Activated CD4-positive, alpha-beta T cell treated with anti-CD3 and anti-CD28 coated beads, Interleukin-2, amount 10 ng/mL, durations not matched to agents 7 days and 5 days (primary cell): ENCODE measurements at regions not wholly inside any gene's neighbourhood (a gene's known extent, or its start where the extent isn't known, plus 50 kb on each side); places are given as distances from the start of the nearest gene placed in this dataset.
A peak's percentile ranks its signal among the peaks of the same experiment; 100 is the strongest.
"Not testable (repeated sequence)": the region's sequence is repeated elsewhere in the genome, so short reads cannot be mapped to it uniquely, and the experiment has no call there.

Source experiments
- CTCF ChIA-PET: fragments of 350-600 bp; sonication (Branson Sonifier 250); formaldehyde crosslinking; loops from one replicate; lab custom pipeline; 2021; ENCODE audit warnings: antibody characterized with exemption; lab: Charles Lee
- POLR2A ChIA-PET: fragments of 350-600 bp; sonication (Branson Sonifier 250); formaldehyde crosslinking; loops from one replicate; lab custom pipeline; 2021; ENCODE audit warnings: antibody characterized with exemption; lab: Charles Lee
- DNase-seq: peaks from one replicate; pipeline ENCODE4 v3.0.0-alpha.2; 2020
- H3K27ac Mint-ChIP-seq: one replicate; pipeline ENCODE4 v1.8.0; 2021; ENCODE audit warnings: mild to moderate bottlenecking, moderate library complexity, mixed read lengths
- H3K27me3 Mint-ChIP-seq: one replicate; pipeline ENCODE4 v1.8.0; 2021; ENCODE audit warnings: mixed read lengths
- H3K36me3 Mint-ChIP-seq: one replicate; pipeline ENCODE4 v1.8.0; 2021; ENCODE audit warnings: low read depth, mixed read lengths
- H3K4me1 Mint-ChIP-seq: one replicate; pipeline ENCODE4 v1.8.0; 2021; ENCODE audit warnings: mixed read lengths
- H3K4me3 Mint-ChIP-seq: one replicate; pipeline ENCODE4 v1.8.0; 2021; ENCODE audit warnings: mild to moderate bottlenecking, moderate library complexity, mixed read lengths
- H3K9me3 Mint-ChIP-seq: one replicate; pipeline ENCODE4 v1.8.0; 2021; ENCODE audit warnings: mixed read lengths

DNA sequence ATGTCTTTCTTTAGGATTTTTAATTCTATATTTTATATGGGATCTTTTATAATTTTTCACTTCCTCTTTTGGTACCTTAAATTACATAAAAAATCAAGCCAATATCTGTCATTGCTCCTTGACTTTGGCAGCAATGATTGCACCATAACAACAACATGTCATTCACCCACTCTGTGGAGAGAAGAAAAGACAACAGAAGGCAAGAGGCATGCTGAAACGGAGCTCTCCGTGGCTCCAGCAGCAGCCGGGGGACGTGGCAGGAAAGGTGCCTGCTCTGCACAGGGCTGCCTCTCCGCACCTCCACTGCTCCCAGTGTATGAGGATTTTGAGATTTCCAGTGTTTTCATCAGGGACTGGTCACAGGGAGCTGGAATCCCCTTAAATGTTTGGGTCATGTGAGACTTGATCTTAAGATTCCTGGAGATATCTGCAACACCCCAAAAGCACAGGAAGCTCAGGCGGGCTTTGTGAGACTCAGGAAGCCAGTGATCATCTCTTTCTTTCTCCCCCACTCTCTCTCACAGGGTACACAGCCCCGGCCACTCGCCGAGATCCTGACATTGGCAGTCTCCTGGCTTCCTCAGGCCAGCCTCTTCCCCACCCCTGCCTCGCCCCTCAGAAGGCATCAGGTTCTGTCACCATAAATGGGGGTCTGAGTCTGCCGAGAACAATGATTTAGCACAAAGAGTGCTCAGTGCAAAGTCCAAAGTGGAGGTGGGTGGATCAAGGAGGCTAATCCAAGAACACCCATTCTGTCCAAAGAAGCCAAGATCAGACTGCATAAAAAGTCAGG lies 74.6 kb downstream of the ACTL7B start:
- no peak overlapping the region for H3K27ac Mint-ChIP-seq
- H3K36me3 Mint-ChIP-seq: no peaks in the 10 kb centered on the region
- no peak for DNase-seq
- POLR2A ChIA-PET: no interaction called here
- no peaks in the 10 kb centered on the region for H3K9me3 Mint-ChIP-seq
- peaks cover 7% of the 10 kb centered on the region for H3K27me3 Mint-ChIP-seq
- peaks cover 3% of the 10 kb centered on the region for H3K4me1 Mint-ChIP-seq
- CTCF ChIA-PET: interaction anchor here (0.6 to 0.8 kb wide), 2 partner anchors 17 to 900 kb away, joined by 3 read pairs; no protein-coding TSS in a partner anchor
- H3K4me3 Mint-ChIP-seq: no peak overlapping the region

DNA sequence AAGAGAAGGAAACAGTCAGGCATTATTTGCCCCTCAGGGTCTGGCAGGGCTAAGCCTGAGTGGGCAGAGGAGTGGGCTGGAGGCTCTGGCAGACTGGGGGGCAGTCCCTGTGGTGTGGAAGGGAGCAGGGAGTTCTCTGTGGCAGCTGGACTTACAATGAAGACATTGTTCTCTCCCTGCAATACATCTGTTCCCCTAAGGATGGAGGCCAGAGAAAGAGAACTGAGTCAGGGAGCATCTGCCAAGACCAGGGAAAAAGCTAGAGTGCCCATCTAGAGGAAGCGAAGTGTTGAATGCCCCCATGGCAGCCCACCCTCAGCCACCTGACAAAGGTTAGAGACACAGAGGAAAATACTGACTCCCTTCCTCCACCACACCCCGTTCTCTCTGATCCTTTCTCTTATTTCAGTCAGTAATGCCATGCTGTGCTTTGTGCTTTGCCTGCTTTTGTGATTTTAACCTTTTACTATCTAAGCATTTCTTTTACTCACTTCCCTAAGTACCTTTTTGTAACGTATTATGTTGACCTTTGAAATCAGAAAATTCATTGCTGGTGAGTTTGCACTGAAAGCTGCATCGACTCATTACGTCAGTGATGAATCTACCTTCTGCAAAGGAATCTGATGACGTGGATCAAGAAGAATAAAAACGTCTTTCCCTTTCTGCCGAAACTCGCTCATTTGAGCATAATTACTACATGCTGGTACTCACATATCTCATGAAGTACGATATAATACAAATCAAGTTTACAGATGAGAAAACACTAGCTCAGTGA lies 76.0 kb downstream of the ACTL7B start:
- no peaks in the 10 kb centered on the region for H3K9me3 Mint-ChIP-seq
- POLR2A ChIA-PET: no interaction called here
- no peak overlapping the region for H3K4me3 Mint-ChIP-seq
- CTCF ChIA-PET: no interaction called here
- DNase-seq: no peak
- H3K27ac Mint-ChIP-seq: no peak overlapping the region
- peaks cover 3% of the 10 kb centered on the region for H3K4me1 Mint-ChIP-seq
- peaks cover 7% of the 10 kb centered on the region for H3K27me3 Mint-ChIP-seq
- no peaks in the 10 kb centered on the region for H3K36me3 Mint-ChIP-seq

DNA sequence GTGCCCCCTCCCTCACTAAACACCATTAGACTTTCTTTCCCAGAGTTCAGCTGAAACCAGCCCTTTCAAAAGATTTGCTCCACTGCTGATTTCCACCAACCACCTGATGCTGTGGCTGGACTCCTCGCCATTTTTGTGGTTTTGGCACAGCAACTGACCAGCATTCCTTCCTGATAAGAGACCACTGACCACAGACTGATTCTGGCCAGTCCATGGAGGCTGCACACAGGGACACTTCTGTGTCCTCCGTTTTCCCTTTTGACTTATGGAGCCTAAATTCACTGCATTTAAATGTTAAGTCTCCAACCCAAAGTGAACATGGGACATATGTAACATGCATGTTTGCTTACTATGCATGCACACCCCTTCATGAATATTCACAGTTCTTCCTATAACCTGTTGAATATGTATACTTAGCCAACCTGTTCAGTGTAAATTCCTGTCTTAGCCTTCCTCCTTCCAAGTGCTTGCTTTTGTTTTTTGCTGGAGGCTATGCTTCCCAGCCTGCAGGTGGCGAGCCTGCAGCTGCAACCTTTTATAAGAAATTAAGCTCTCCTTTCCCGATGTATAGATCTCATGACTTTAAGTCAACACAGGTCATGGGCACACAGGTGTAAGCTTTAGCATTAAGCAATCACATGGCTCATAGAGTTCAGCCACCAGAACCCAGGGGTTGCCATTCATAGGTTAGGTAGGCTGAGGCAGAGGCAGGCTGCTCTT lies 78.7 kb downstream of the ACTL7B start:
- CTCF ChIA-PET: no interaction called here
- POLR2A ChIA-PET: no interaction called here
- Mint-ChIP-seq H3K27ac (no peak overlapping the region), H3K27me3 (peaks cover 5% of the 10 kb centered on the region), H3K4me1 (no peaks in the 10 kb centered on the region), H3K9me3 (no peaks in the 10 kb centered on the region), H3K4me3 (no peak overlapping the region), H3K36me3 (no peaks in the 10 kb centered on the region)
- DNase-seq: no peak

DNA sequence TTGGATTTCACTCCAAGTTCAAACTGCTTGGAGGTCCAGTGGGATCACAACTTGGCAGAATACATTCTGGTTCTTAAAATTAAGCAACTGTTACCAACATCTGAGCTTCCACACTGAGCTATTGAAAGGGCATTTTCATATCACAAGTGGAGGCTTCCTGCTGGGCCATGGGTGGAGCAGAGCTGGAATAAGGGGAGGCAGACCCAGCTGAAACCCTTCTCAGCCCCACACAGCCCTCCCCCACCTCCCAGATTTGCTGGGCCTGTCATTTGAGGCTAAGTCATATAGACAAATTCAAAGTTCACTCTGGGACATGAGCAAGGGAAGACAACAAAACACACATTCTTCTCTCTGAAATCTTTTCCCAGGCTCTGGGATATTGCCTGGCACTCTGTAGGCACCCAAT lies 79.9 kb downstream of the ACTL7B start:
- DNase-seq: no peak
- POLR2A ChIA-PET: no interaction called here
- H3K4me3 Mint-ChIP-seq: no peak overlapping the region
- peaks cover 2% of the 10 kb centered on the region for H3K27me3 Mint-ChIP-seq
- H3K36me3 Mint-ChIP-seq: no peaks in the 10 kb centered on the region
- H3K4me1 Mint-ChIP-seq: no peaks in the 10 kb centered on the region
- H3K27ac Mint-ChIP-seq: no peak overlapping the region
- H3K9me3 Mint-ChIP-seq: no peaks in the 10 kb centered on the region
- CTCF ChIA-PET: no interaction called here

DNA sequence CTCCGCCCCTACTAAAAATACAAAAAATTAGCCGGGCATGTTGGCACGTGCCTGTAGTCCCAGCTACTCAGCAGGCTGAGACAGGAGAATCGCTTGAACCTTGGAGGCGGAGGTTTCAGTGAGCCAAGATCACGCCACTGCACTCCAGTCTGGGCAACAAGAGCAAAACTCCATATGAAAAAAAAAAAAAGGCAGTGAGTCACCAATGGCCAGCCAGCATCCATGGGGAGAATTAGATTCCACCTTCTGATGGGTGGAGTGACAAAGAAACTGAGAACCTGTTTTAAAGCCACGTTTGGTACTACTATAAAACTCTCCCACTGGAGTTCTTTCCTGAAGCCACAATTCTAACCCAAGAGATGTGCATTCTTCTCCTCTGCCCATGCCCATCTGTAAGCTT lies 81.7 kb downstream of the ACTL7B start:
- H3K4me3 Mint-ChIP-seq, H3K9me3 Mint-ChIP-seq, H3K36me3 Mint-ChIP-seq, DNase-seq, POLR2A ChIA-PET, H3K4me1 Mint-ChIP-seq, H3K27me3 Mint-ChIP-seq, H3K27ac Mint-ChIP-seq: not testable (repeated sequence)
- CTCF ChIA-PET: interaction anchor here (0.6 kb wide), 1 partner anchor 171 kb away, joined by 4 read pairs; no protein-coding TSS in a partner anchor

DNA sequence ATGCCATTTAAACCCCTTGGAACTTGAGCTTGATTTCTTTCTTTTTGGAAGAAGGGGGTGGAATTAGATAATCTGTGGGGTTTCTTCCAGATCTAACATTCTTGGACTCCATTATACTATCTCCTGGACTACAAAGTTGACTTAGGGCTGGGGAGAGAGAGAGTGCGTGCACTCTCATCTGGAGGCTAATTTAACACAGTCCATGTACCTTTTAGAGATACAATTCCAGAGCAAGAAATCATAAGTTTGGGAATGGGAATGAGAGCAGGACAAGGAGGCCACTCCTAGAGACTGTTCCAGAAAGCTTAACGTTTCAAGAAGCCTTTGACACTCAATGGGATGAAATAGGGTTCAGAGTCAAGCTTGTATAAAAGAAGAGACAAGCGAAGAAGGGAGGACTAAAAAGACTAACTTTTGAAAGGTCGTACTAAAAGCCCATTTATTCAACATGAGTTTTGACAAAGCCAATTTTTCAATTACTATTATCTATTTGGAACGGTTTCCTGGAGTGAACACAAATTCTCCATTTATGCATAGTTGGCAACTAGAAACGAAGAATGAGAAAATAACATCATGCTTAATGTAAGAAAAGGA lies 83.4 kb downstream of the ACTL7B start:
- Mint-ChIP-seq H3K4me3 (no peak overlapping the region), H3K36me3 (no peaks in the 10 kb centered on the region), H3K27ac (no peak overlapping the region), H3K9me3 (peaks cover 3% of the 10 kb centered on the region), H3K27me3 (no peaks in the 10 kb centered on the region), H3K4me1 (no peaks in the 10 kb centered on the region)
- ChIA-PET POLR2A (no interaction called here), CTCF (no interaction called here)
- DNase-seq: no peak

DNA sequence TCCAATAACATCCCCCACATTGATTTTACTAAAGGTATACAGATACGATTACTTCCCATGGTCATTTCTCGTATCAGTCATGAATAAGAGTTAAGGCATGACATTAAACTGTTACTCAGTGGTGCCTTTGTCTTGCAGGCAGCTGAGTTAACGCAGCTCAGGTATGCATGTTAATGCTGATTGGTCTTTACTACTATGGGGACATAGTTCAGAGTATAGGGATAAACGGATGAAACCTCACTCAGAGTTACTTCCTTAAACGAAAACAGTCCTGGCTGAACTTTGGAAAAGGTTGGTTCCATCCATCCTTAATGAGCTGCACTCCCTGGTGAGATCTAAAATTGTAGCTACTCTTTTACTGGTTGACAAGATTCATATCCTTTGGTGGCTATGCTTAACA lies 87.0 kb downstream of the ACTL7B start:
- no peaks in the 10 kb centered on the region for H3K27me3 Mint-ChIP-seq
- ChIA-PET CTCF (no interaction called here), POLR2A (no interaction called here)

DNA sequence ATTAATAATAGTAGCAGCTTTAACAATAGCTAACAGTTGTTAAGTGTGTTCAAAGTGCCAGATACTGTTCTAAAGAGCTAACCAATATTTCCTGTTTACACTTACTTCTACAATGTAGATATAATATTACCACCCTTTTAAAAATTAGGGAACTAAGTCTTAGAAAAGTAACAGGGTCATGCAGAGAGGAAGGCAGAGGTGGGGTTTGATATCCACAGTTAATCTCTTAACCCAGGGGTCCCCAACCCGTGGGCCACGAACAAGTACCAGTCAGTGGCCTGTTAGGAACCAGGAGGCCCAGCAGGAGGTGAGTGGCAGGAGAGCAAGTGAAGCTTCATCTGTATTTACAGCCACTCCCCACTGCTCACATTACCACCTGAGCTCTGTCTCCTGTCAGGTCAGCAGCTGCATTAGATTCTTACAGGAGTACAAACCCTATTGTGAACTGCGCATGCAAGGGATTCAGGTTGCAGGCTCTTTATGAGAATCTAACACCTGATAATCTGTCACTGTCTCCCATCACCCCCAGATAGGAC lies 89.1 kb downstream of the ACTL7B start:
- no peak for DNase-seq
- ChIA-PET CTCF (interaction anchor here (0.7 kb wide), 1 partner anchor 893 kb away, joined by 3 read pairs; no protein-coding TSS in a partner anchor), POLR2A (no interaction called here)
- Mint-ChIP-seq H3K4me3 (no peak overlapping the region), H3K4me1 (no peaks in the 10 kb centered on the region), H3K9me3 (peaks cover 3% of the 10 kb centered on the region), H3K27me3 (no peaks in the 10 kb centered on the region), H3K36me3 (no peaks in the 10 kb centered on the region), H3K27ac (no peak overlapping the region)

More for the DNA sequence above, 87.0 kb downstream of the ACTL7B start:
- DNase-seq: no peak
- no peaks in the 10 kb centered on the region for H3K4me1 Mint-ChIP-seq
- peaks cover 3% of the 10 kb centered on the region for H3K9me3 Mint-ChIP-seq
- no peaks in the 10 kb centered on the region for H3K36me3 Mint-ChIP-seq
- H3K27ac Mint-ChIP-seq: no peak overlapping the region
- no peak overlapping the region for H3K4me3 Mint-ChIP-seq

DNA sequence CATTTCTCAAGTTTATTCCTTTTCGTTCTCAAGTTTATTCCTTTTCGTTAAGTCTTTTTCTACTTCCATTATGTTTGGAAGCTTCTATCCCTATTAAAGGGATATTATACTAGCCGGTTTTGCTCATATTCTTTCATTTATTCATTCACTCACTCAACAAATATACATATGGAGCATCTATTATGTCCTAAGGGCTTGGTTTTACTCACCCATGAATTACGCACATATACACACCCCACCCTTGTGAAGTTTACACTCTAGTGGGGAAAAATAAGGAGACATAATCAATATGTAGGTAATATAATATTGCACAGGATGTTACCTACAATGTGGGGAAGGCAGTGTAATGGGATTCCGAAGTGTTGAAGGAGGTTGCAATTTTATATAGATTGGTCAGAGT lies 90.5 kb downstream of the ACTL7B start:
- no peak overlapping the region for H3K27ac Mint-ChIP-seq
- H3K27me3 Mint-ChIP-seq: no peaks in the 10 kb centered on the region
- no peaks in the 10 kb centered on the region for H3K36me3 Mint-ChIP-seq
- no peaks in the 10 kb centered on the region for H3K4me1 Mint-ChIP-seq
- POLR2A ChIA-PET: no interaction called here
- H3K4me3 Mint-ChIP-seq: no peak overlapping the region
- no peak for DNase-seq
- H3K9me3 Mint-ChIP-seq: peaks cover 3% of the 10 kb centered on the region
- CTCF ChIA-PET: no interaction called here

DNA sequence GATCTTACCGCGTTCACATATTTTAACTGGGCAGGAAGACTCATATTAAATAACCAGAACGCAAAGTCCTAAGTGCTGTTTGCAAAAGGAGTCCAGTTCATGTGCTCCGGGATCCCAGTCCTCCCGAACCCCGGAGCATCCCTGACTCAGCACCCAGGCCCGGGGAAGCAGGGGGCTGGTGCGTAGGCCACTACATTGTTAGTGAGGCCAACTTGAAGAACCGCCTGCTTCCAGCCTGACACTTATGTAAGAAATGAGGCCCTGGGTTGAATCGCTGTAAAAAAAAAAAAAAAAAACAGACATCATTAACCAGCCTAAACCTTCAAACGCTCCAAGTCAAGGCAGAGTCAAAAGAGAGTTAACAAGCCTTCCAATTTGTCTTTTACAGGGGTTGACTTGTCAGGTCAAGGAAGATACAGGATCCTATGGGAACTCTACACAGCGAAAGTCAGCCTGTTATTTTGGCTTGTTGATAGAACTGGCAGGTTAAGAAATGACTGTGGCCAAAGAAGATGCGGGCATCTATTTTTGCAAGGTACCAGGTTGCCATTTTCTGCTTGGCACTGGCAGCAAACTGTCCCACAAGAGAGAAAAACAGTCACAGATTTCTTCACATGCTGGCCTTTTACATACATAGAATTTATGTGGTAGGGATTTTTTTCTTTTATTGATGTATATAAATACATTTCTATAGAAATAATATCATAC lies 93.3 kb downstream of the ACTL7B start:
- Mint-ChIP-seq H3K4me3 (no peak overlapping the region), H3K36me3 (no peaks in the 10 kb centered on the region), H3K9me3 (no peaks in the 10 kb centered on the region), H3K27ac (no peak overlapping the region), H3K27me3 (no peaks in the 10 kb centered on the region), H3K4me1 (no peaks in the 10 kb centered on the region)
- ChIA-PET POLR2A (no interaction called here), CTCF (no interaction called here)
- no peak for DNase-seq

DNA sequence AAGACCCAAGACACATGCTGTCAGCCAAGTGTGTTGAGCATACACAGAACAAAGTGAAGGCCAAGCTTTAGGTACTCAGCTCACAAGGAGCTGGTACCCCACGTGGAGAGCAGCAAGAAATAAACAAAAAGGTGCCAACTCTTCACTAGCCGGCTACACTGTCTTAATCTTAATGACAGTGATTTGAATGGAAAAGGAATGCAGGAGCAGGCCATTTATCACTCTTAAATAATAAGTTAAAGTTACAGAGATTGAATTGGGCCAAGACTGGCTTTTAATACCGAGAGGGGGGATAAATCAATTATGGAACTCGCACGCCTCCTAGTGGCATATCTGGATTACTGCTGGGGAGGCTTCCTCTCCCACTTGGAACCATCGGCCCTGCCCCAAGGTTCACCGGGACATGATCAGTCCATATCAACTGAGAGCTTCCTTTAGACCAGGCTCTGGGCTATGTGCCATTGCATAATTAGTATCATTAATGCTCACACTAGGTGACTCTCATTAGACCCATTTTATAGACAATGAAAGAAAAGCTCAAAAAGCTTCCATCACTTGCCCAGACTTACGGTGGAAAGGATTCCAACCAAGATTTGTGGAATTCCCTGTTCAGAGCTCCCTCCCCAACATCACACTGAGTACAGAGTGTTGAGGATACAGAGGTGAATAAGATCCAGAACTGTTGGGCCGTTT lies 94.0 kb downstream of the ACTL7B start:
- no peak overlapping the region for H3K27ac Mint-ChIP-seq
- CTCF ChIA-PET: no interaction called here
- H3K27me3 Mint-ChIP-seq: no peaks in the 10 kb centered on the region
- H3K4me1 Mint-ChIP-seq: no peaks in the 10 kb centered on the region
- H3K9me3 Mint-ChIP-seq: no peaks in the 10 kb centered on the region
- DNase-seq: peak; percentile 49
- POLR2A ChIA-PET: no interaction called here
- H3K4me3 Mint-ChIP-seq: no peak overlapping the region
- no peaks in the 10 kb centered on the region for H3K36me3 Mint-ChIP-seq

DNA sequence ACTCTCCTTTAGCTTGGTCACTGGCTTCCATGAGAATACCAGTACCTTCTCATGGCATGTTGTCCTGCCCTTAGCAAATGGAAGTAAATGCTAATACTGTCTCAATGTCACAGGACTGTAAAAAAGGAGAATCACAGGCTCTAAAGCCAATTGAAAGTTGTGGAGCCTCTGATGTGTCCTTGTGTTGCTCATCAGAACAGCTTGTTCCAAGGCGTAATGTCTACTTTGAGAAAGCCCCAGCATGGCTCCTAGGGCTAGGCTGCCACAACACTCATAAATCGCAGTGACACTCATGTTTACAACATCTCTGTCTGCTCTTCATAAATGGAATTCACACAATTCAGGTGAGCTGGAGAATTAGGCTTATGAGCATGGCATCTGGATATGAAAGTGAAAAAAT lies 94.9 kb downstream of the ACTL7B start:
- POLR2A ChIA-PET: no interaction called here
- H3K27ac Mint-ChIP-seq: no peak overlapping the region
- H3K4me1 Mint-ChIP-seq: no peaks in the 10 kb centered on the region
- no peaks in the 10 kb centered on the region for H3K27me3 Mint-ChIP-seq
- no peak for DNase-seq
- no peak overlapping the region for H3K4me3 Mint-ChIP-seq
- CTCF ChIA-PET: no interaction called here
- H3K9me3 Mint-ChIP-seq: no peaks in the 10 kb centered on the region
- H3K36me3 Mint-ChIP-seq: no peaks in the 10 kb centered on the region
